Body of pancreas (tissue), 4 donors: ENCODE measurements at regions not wholly inside any gene's neighbourhood (a gene's known extent, or its start where the extent isn't known, plus 50 kb on each side); places are given as distances from the start of the nearest gene placed in this dataset.

Experiments used
- POLR2A ChIP-seq, 3 donors: fragments of 450-650 bp; IDR thresholded peaks; one replicate each; pipeline ENCODE4 v1.6.1; 2016; ENCODE audit warnings: antibody characterized with exemption in 3 of 3, mild to moderate bottlenecking in 2 of 3
- TF ChIP-seq, protein P1 (sequence below), 7 experiments: fragments of 450-650 bp in 4 of 7; fragments of 200-600 bp in 3 of 7; sonication (generic) in 3 of 7; IDR thresholded peaks; one replicate each; pipeline ENCODE4 v1.5.1; 2016 to 2019; ENCODE audit warnings: antibody characterized with exemption in 7 of 7

DNA sequence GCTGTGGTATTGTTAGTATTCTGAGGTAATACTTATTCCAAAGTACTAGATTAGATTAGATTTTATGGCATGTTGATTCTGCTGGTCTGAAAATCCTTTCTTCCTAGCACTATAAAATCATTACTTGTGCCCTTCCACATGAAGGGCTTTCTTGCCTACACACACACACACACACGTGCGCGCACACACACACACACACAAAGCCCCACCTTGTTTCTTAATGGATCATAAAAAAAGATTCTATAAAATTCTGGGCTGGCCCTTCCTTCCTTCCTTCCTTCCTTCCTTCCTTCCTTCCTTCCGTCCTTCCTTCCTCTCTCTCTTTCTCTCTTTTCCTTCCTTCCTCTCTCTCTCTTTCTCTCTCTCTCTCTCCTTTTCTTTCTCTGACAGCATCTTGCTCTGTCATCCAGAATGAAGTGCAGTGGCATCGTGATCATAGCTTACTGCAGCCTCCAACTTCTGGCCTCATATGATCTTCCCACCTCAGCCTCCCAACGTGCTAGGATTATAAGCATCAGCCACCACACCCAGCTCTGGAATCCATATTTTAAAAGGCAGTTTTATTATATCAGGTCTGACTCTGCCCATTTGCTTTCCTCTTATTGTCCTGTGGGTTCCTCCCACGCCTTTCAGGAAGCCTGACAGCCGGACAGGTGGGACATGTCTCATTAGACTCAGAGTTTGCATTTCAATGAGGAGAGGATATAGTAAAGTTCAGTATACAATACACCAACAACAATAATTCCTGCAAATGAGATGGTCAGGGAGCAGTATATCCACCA is 321.1 kb downstream of the PIK3C3 start:
- TF ChIP-seq, protein P1, sequence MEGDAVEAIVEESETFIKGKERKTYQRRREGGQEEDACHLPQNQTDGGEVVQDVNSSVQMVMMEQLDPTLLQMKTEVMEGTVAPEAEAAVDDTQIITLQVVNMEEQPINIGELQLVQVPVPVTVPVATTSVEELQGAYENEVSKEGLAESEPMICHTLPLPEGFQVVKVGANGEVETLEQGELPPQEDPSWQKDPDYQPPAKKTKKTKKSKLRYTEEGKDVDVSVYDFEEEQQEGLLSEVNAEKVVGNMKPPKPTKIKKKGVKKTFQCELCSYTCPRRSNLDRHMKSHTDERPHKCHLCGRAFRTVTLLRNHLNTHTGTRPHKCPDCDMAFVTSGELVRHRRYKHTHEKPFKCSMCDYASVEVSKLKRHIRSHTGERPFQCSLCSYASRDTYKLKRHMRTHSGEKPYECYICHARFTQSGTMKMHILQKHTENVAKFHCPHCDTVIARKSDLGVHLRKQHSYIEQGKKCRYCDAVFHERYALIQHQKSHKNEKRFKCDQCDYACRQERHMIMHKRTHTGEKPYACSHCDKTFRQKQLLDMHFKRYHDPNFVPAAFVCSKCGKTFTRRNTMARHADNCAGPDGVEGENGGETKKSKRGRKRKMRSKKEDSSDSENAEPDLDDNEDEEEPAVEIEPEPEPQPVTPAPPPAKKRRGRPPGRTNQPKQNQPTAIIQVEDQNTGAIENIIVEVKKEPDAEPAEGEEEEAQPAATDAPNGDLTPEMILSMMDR (IDR thresholded peaks at IDR 0.05) = no peak
- no peak for TF ChIP-seq POLR2A (IDR thresholded peaks at IDR 0.05)
